HepG2 (cell line): ENCODE measurements at regions not wholly inside any gene's neighbourhood (a gene's known extent, or its start where the extent isn't known, plus 50 kb on each side); places are given as distances from the start of the nearest gene placed in this dataset.

ENCODE experiments used
- ATAC-seq: fragments of 200-7000 bp; cut with Tn5 transposase; 3 replicates; pipeline ENCODE4 v1.9.1; 2020; ENCODE audit warnings: mild to moderate bottlenecking, moderate library complexity
- BruUV-seq: library from RNA; stranded (reverse); fragments of 400-500 nt; replicated peaks from 2 replicates; lab custom pipeline; 2021; lab: Mats Ljungman, UMichigan
- CTCF ChIA-PET: fragments of 300-600 bp; formaldehyde crosslinking; extraction: SDS; loops from one replicate; lab custom pipeline; 2021; ENCODE audit warnings: low total read pairs, inconsistent platforms, low intra/inter-chr PET ratio; lab: Yijun Ruan, JAX
- POLR2A ChIA-PET: fragments of 350-600 bp; sonication (Branson Sonifier 250); formaldehyde crosslinking; loops from one replicate; lab custom pipeline; 2020; ENCODE audit warnings: antibody characterized with exemption, inconsistent platforms; lab: Yijun Ruan, JAX
- DNase-seq: peaks from one replicate; pipeline ENCODE4 v3.0.0-alpha.2; 2015; ENCODE audit warnings: low spot score
- FAIRE-seq: peaks from 3 replicates; lab custom pipeline; 2011; peaks lifted over from hg19 to GRCh38; lab: Jason Lieb, UNC
- H2AFZ ChIP-seq: one replicate; pipeline ENCODE4 v1.6.1; 2011; ENCODE audit warnings: low read length, inconsistent platforms
- H3K27ac ChIP-seq: fragments of 300-600 bp; 3 replicates; pipeline ENCODE4 v1.8.0; 2011; ENCODE audit warnings: mixed run types, mild to moderate bottlenecking, mixed read lengths, low read length, inconsistent platforms; ENCODE audit not compliant: insufficient read depth; ENCODE audit errors: extremely low read length
- H3K27me3 ChIP-seq, 2 experiments: fragments of 200-600 bp in 1 of 2; 2 replicates in 1 of 2; 3 replicates in 1 of 2; pipeline versions ENCODE4 v1.6.0 to v1.8.0; 2011; ENCODE audit warnings: low read length in 2 of 2, mild to moderate bottlenecking in 2 of 2, moderate library complexity in 2 of 2, inconsistent platforms in 1 of 2; ENCODE audit not compliant: insufficient read depth in 2 of 2, control insufficient read depth in 1 of 2
- H3K36me3 ChIP-seq, 2 experiments: fragments of 200-600 bp in 1 of 2; replicated peaks in 1 of 2; 2 replicates in 1 of 2; 3 replicates in 1 of 2; pipeline versions ENCODE4 v1.5.1 to v1.8.0; 2011; ENCODE audit warnings: low read length in 2 of 2, inconsistent platforms in 1 of 2; ENCODE audit not compliant: insufficient read depth in 2 of 2, control insufficient read depth in 1 of 2
- H3K4me1 ChIP-seq: 2 replicates; pipeline ENCODE4 v1.5.1; 2012; ENCODE audit warnings: low read length, inconsistent platforms; ENCODE audit not compliant: insufficient read depth
- H3K4me2 ChIP-seq: 2 replicates; pipeline ENCODE4 v1.6.0; 2011; ENCODE audit warnings: low read depth, low read length, inconsistent platforms
- H3K4me3 ChIP-seq, 3 experiments: fragments of 200-600 bp in 1 of 3; sonication (generic), shearing (Covaris generic) in 1 of 3; replicated peaks in 1 of 3; 2 replicates each; pipeline ENCODE4 v1.5.1; 2011 to 2016; ENCODE audit warnings: low read length in 3 of 3, inconsistent platforms in 2 of 3, low read depth in 2 of 3, mild to moderate bottlenecking in 2 of 3, control low read depth in 1 of 3, mixed read lengths in 1 of 3; ENCODE audit not compliant: insufficient read depth in 1 of 3
- H3K79me2 ChIP-seq: one replicate; pipeline ENCODE4 v1.6.1; 2011; ENCODE audit warnings: low read length, inconsistent platforms; ENCODE audit not compliant: insufficient read depth
- H3K9ac ChIP-seq: 2 replicates; pipeline ENCODE4 v1.6.0; 2011; ENCODE audit warnings: mild to moderate bottlenecking, low read depth, low read length, inconsistent platforms; ENCODE audit not compliant: insufficient read depth
- H3K9me3 ChIP-seq: 2 replicates; pipeline ENCODE4 v1.5.1; 2012; ENCODE audit warnings: mild to moderate bottlenecking, low read length
- H4K20me1 ChIP-seq: 2 replicates; pipeline ENCODE4 v1.6.0; 2011; ENCODE audit warnings: inconsistent platforms, mild to moderate bottlenecking, low read length, moderate library complexity; ENCODE audit not compliant: insufficient read depth
- HMG20B ChIP-seq: conservative IDR thresholded peaks from 2 replicates; pipeline ENCODE4 v1.6.1; 2016; ENCODE audit warnings: missing genetic modification reagents, missing compliant biosample characterization
- MXD4 ChIP-seq: IDR thresholded peaks from 2 replicates; pipeline ENCODE4 v1.6.1; 2016; ENCODE audit warnings: mild to moderate bottlenecking, missing biosample characterization, missing genetic modification reagents
- PAWR ChIP-seq: sonication (generic); formaldehyde crosslinking; IDR thresholded peaks from 2 replicates; pipeline ENCODE4 v1.4.0; 2020; ENCODE audit warnings: missing genetic modification reagents, mild to moderate bottlenecking, borderline replicate concordance
- RELA ChIP-seq: sonication (generic); formaldehyde crosslinking; IDR thresholded peaks from 2 replicates; pipeline ENCODE4 v1.4.0; 2020; ENCODE audit warnings: missing genetic modification reagents
- ZNF441 ChIP-seq: sonication (generic); formaldehyde crosslinking; IDR thresholded peaks from 2 replicates; pipeline ENCODE4 v1.7.0; 2021; ENCODE audit warnings: missing genetic modification reagents, borderline replicate concordance
- ZNF761 ChIP-seq: sonication (generic); formaldehyde crosslinking; conservative IDR thresholded peaks from 2 replicates; pipeline ENCODE4 v1.4.0; 2020; ENCODE audit warnings: mild to moderate bottlenecking, missing genetic modification reagents
- WGBS: methylation state at CpG from one replicate; pipeline ENCODE4 v1.1.6; 2017; ENCODE audit warnings: low lambda C conversion rate; 5-methylcytosine and 5-hydroxymethylcytosine counted together
- in situ Hi-C: cut with HindIII; loops from 2 replicates; pipeline ENCODE4 v1.10.0; 2017; ENCODE audit warnings: low pct_unique_long_range_greater_than_20kb; ENCODE audit not compliant: extremely low pct_ligation_motif_present
- intact Hi-C: fragments of 100-400 bp; cut with micrococcal nuclease; formaldehyde crosslinking; loops from one replicate; pipeline ENCODE4 v1.10.0; 2022; ENCODE audit not compliant: unreplicated experiment
- TF ChIP-seq, protein P1 (sequence below): sonication (generic); formaldehyde crosslinking; IDR thresholded peaks from 2 replicates; pipeline ENCODE4 v1.5.0; 2020; ENCODE audit warnings: missing genetic modification reagents, mild to moderate bottlenecking, borderline replicate concordance
- TF ChIP-seq, protein P2 (sequence below): sonication (generic); formaldehyde crosslinking; IDR thresholded peaks from 2 replicates; pipeline ENCODE4 v1.4.0; 2020; ENCODE audit warnings: mild to moderate bottlenecking, missing genetic modification reagents
- TF ChIP-seq, protein P3 (sequence below): sonication (generic); formaldehyde crosslinking; IDR thresholded peaks from 2 replicates; pipeline ENCODE4 v1.4.0; 2020; ENCODE audit warnings: missing genetic modification reagents

DNA sequence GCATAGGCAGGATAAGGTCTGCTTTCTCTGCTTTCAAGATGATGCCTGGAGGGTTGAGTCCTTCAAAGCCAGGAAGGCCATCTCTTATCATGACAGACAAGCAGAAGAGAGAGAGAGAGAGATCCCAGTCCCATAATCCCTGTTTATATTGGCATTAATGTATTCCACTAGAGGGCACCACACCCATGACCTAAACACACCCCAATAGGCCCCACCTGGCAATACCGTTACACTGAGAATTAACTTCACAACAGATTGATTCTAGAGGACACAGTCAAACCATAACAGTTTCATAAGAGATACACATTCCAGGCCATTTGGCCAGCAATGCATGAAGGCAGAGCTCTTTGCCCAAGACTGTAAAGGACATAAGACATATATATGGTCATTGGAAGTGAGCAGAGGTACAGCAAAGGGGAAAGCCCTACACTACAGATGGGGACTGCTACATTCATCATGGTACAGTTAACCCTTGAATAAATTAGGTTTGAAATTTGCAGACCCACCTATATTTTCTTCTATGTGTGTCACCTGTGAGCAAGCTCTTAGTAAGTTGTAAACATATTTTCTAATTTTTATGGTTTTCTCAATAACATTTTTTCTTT lies 1516.1 kb downstream of the RPIA start (continued):
- TF ChIP-seq PAWR (CRISPR knock-in tag) (no peak), HMG20B (CRISPR knock-in tag) (0 out of 2 replicates have a peak, but pooled peaks have one; percentile 41)
- TF ChIP-seq, protein P1, sequence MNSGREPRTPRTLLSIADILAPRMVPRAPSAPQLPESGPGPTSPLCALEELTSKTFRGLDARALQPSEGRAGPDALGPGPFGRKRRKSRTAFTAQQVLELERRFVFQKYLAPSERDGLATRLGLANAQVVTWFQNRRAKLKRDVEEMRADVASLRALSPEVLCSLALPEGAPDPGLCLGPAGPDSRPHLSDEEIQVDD (CRISPR knock-in tag): no peak

DNA sequence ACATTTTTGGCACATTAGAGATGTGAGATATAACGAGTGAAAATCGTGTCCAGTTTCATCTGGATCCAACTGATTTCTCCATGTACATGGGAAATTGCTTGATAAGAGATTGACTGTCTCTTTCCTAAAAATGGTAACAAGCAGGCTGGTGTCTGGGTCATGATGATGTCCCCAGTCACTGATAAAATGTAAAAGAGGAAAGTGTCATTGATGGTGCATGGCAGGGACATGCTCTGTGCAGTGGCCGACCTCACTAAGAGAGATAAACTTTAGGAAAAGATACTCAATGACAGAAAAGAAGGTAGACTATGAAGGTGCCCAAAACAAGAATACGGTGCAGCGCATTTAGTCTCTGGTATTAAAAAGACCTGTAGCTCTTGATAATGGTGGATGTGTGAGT lies 1517.5 kb downstream of the RPIA start:
- no peak overlapping the region for H2AFZ ChIP-seq
- BruUV-seq: no TSS peak
- H4K20me1 ChIP-seq: no peaks in the 10 kb centered on the region
- intact Hi-C loops: no loop called here
- WGBS: 26% methylated on average over 5 of the region's 5 CpGs
- DNase-seq: no peak
- TF ChIP-seq, protein P2, sequence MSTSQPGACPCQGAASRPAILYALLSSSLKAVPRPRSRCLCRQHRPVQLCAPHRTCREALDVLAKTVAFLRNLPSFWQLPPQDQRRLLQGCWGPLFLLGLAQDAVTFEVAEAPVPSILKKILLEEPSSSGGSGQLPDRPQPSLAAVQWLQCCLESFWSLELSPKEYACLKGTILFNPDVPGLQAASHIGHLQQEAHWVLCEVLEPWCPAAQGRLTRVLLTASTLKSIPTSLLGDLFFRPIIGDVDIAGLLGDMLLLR (CRISPR knock-in tag): no peak
- TF ChIP-seq, all 625 proteins: peak for 0
- Histone ChIP-seq H3K4me1 (no peaks in the 10 kb centered on the region), H3K9me3 (no peaks in the 10 kb centered on the region), H3K36me3 (no peaks in the 10 kb centered on the region), H3K4me2 (no peak overlapping the region), H3K79me2 (no peaks in the 10 kb centered on the region), H3K27ac (no peak overlapping the region), H3K4me3 (no peak overlapping the region), H3K27me3 (no peaks in the 10 kb centered on the region), H3K9ac (no peak overlapping the region)
- ChIA-PET POLR2A (no interaction called here), CTCF (no interaction called here)
- ATAC-seq: no peak
- no peak for FAIRE-seq
- in situ Hi-C loops: no loop called here

DNA sequence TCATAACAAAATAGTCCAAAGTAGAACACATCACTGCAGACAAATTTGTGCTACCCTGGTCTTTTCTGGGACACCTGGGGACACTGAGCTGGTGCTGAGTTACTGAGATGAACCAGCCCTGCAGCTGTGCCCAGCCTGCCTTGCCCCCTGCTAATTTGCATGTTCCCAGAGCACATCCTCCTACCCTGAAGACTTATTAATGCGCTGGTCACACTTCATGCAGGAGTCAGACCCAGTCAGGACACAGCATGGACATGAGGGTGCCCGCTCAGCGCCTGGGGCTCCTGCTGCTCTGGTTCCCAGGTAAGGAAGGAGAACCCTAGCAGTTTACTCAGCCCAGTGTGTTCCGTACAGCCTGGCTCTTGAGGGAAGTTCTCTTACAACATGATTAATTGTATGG lies 1518.3 kb downstream of the RPIA start:
- H3K4me2 ChIP-seq: no peak overlapping the region
- no peak for FAIRE-seq
- CTCF ChIA-PET: no interaction called here
- no peak for TF ChIP-seq MXD4 (CRISPR knock-in tag)
- no peak for TF ChIP-seq RELA (CRISPR knock-in tag)
- TF ChIP-seq ZNF441 (CRISPR knock-in tag): no peak
- TF ChIP-seq, protein P3, sequence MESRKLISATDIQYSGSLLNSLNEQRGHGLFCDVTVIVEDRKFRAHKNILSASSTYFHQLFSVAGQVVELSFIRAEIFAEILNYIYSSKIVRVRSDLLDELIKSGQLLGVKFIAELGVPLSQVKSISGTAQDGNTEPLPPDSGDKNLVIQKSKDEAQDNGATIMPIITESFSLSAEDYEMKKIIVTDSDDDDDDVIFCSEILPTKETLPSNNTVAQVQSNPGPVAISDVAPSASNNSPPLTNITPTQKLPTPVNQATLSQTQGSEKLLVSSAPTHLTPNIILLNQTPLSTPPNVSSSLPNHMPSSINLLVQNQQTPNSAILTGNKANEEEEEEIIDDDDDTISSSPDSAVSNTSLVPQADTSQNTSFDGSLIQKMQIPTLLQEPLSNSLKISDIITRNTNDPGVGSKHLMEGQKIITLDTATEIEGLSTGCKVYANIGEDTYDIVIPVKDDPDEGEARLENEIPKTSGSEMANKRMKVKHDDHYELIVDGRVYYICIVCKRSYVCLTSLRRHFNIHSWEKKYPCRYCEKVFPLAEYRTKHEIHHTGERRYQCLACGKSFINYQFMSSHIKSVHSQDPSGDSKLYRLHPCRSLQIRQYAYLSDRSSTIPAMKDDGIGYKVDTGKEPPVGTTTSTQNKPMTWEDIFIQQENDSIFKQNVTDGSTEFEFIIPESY (CRISPR knock-in tag): no peak
- no peak for TF ChIP-seq ZNF761 (CRISPR knock-in tag)
- TF ChIP-seq, all 625 proteins: peak for 0
- H3K4me3 ChIP-seq: no peak overlapping the region
- intact Hi-C loops: no loop called here
- no TSS peak for BruUV-seq
- H3K27ac ChIP-seq: no peak overlapping the region
- no peak overlapping the region for H3K9ac ChIP-seq
- WGBS: 9% methylated on average over 4 of the region's 4 CpGs
- DNase-seq: no peak
- POLR2A ChIA-PET: no interaction called here
- ATAC-seq: no peak
- H3K36me3 ChIP-seq: no peaks in the 10 kb centered on the region
- H3K9me3 ChIP-seq: no peaks in the 10 kb centered on the region
- no peaks in the 10 kb centered on the region for H3K79me2 ChIP-seq
- no peaks in the 10 kb centered on the region for H3K4me1 ChIP-seq
- no peaks in the 10 kb centered on the region for H3K27me3 ChIP-seq
- H2AFZ ChIP-seq: no peak overlapping the region
- H4K20me1 ChIP-seq: no peaks in the 10 kb centered on the region
- in situ Hi-C loops: no loop called here
